GM19438 (cell line): ENCODE measurements at regions not wholly inside any gene's neighbourhood (a gene's known extent, or its start where the extent isn't known, plus 50 kb on each side); places are given as distances from the start of the nearest gene placed in this dataset.
"Not testable (repeated sequence)": the region's sequence is repeated elsewhere in the genome, so short reads cannot be mapped to it uniquely, and the experiment has no call there.

Source experiments
- ATAC-seq: cut with Tn5 transposase; IDR thresholded peaks from one replicate; pipeline ENCODE4 v1.9.1; 2021; ENCODE audit warnings: low read depth; ENCODE audit not compliant: unreplicated experiment

DNA sequence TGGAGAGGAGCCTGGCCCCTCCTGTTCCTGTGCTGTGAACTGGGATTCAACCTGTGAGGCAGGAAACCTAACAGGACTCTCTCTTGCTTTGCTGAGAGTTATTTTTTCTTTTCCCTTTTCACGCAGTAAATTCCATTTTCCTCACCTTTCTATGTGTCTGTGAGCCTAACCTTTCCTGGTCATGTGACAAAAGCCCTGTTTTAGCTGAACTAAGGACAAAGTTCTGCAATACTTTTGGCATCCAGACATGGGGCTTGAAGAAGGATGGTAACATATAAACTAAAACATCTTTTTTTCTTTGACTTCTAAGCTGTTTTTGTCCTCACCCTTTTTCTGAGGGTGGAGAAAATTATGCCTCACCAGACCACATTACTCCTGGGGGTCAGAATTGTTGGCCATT is 368.5 kb downstream of the HTR1B start:
- no peak for ATAC-seq

DNA sequence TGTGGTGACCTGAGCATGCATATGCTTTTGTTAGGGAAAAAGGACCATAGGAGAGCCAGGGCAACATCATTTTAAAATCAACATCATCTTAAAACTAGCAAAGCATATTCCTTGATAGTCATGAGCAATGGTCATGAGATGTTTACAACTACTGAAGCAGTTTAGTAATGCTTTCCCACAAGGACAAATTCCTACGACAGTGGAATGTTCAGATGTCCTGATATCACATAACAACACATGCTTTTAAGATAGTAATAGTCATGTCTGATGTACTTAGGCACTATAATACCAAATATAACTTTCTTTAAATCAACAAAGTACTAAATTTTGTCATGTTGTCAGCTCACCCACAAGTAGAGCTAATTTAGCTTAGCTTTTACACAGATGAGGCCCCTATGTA is 370.3 kb downstream of the HTR1B start:
- ATAC-seq = no peak

DNA sequence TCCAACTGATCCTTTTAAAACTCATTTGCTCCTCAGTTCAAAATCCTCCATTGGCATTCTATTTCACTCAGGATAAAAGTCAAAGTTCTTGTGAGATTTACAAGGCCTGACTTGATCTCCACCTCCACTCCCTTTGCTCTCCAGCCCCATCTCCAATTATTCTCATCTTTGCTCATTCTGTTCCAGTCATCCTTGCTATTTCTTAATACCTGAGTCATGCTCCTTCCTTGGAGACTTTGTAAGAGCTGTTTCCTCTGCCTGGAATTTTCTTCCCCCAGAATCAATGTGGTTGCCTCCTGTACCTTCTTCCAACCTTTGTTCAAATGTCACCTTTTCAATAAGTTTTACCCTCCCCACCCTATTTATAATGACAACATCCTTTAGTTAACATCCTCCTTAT is 373.5 kb downstream of the HTR1B start:
- ATAC-seq = no peak

DNA sequence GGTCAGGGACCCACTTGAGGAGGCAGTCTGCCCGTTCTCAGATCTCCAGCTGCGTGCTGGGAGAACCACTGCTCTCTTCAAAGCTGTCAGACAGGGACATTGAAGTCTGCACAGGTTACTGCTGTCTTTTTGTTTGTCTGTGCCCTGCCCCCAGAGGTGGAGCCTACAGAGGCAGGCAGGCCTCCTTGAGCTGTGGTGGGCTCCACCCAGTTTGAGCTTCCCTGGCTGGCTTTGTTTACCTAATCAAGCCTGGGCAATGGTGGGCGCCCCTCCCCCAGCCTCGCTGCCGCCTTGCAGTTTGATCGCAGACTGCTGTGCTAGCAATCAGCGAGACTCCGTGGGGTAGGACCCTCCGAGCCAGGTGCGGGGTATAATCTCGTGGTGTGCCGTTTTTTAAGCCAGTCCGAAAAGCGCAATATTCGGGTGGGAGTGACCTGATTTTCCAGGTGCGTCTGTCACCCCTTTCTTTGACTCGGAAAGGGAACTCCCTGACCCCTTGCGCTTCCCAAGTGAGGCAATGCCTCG is 375.4 kb downstream of the HTR1B start:
- ATAC-seq = not testable (repeated sequence)

DNA sequence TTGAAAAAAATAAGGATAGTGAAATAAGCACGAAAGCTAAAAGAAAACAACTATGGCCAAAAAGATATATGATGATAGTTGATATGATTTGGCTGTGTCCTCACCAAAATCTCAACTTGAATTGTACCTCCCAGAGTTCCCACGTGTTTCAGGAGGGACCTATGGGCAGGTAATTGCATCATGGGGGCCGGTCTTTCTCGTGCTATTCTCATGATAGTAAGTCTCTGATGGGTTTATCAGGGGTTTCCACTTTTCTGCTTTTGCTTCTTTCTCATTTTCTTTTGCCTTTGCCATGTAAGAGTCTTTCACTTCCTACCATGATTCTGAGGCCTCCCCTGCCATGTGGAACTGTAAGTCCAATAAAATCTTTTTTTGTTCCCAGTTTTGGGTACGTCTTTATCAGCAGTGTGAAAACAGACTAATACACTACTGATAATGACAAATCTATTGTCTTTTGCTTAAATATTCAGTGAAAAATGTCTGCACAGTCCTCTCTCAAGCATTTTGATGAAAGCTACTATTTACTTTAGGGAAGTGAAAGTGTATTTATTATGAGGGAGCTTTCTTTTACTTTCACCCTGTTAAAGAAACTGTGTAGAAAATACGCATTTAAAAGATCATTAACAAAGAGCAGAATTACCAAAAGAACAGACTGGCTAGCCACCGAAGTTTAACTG is 389.1 kb downstream of the HTR1B start:
- no peak for ATAC-seq

DNA sequence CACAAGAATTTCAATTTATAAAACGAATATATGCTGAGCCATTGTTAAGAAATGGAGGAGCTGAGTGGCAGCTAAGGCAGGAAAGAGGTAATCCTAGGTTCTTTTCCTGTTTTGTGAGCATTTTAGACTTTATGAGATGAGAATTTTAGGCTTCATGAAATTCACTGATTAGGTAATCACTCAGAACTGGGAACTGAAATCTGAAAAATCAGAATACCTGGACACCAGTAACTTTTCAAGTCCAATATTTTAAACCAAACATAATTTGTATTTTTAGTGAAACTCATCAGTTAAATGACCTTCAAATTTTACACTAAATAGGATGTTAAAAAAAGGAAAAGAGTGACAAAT is 389.9 kb downstream of the HTR1B start:
- ATAC-seq = no peak

DNA sequence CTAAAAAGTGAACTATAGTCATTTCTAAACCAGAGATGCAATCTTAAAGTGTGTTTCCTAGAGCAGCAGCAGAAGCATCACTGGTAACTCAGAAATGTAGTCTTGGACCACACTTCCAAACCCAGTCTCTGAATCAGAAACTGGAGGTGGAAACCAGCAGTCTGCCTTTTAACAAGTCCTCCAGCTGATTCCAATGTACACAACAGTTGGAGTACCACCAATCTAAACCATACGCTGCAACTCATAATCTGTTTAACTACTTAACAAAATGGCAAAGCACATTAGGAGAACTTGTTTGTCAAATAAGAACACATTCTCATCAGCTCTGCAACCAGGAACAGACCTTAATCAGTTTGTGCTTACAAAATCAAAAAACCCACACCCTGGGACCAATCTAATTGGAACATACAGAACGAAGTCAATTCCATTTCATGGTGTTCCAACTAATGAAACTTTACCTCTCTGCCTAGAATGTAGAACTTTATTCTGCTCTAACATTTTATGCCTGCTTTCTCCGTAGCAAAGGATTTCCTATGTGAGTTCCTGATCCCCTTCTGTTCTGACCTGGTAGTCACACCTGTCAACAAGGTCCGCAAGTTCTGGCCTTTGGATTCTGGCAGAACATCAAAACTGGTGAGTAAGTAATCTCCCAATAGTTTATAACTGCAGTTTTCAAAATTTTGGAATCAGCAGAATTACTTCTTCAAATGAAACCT is 390.4 kb downstream of the HTR1B start:
- no peak for ATAC-seq

DNA sequence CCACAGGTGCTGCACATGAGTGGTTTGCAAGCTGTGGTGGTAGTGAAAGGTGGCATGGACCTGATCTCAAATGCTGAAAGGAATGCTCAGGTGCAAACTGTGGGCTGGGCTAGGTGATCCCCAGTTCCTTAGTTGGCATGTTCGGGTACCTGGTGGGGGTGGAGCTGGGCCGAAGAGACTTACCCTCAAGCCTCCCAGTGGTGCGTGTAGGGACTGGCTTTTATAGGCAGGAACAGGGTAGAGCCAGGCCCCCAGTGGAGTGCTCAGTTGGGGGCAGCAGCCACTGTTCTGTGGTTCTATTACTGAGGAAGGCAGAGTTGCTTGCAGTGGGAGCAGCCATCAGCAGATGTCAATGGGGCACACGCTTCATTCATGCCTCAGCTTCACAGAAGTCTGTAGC is 399.8 kb downstream of the HTR1B start:
- no peak for ATAC-seq

DNA sequence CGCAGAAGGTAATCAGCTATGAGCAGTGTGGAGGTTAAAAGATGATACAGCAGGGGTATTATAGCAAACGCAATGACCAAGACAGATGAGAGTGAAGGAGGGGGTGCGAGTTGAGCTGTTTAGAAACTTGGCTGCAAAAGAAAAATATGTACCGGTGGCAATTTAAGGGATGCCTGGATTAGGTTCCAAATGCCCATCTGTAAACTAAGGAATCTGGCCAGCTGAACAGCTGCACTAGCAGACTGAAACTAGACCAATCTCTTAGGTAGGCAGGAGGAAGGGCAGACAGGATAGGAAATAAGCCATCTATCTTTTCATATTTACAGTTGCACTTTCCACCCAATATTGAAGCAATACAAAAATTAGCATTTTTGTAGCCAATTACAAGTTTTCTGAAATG is 407.6 kb downstream of the HTR1B start:
- no peak for ATAC-seq

DNA sequence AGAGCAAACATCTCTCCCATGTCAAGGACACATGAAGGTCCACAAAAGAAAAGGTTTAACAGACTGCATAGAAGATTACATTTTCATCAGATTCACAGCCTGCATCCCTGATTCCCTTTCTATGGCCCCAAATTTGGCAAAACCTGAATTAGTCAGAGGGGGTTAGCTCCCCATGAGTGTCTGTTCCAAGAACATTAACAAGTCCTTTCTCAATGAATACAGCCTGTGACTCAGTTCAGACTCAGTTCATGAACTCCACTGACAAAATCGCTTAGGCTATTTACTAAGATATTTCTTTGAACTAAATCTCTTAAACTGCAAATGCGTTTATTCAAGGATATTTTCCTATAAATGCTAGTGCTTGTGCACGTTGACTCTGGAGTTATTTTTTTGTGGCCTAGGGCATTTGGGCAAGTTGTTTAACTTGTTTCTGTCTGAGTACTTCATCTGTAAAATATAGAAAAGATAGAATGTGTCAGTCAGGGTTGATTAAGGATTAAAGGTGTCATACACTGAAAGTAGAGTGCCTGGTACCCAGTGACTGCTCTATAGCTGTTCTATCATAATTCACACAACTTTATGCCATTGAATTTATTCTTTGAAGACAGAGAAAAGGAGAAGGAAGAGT is 422.6 kb downstream of the HTR1B start:
- no peak for ATAC-seq

DNA sequence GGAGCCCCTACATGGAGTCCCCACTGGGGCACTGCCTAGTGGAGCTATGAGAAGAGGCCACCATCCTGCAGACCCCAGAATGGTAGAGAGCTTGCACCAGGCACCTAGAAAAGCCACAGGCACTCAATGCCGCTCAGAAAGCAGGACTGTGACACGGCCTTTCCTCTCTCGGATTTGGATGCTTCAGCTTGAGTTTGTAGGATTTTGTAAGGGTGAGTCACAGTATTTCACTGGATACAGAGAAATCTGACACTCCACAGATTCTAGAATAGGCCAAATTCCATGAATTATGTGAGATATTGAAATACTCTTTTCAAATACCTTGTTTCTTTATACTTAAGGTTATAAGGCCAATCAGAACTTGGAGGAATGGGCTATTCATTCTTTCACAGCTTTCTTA is 424.5 kb downstream of the HTR1B start:
- ATAC-seq = no peak

DNA sequence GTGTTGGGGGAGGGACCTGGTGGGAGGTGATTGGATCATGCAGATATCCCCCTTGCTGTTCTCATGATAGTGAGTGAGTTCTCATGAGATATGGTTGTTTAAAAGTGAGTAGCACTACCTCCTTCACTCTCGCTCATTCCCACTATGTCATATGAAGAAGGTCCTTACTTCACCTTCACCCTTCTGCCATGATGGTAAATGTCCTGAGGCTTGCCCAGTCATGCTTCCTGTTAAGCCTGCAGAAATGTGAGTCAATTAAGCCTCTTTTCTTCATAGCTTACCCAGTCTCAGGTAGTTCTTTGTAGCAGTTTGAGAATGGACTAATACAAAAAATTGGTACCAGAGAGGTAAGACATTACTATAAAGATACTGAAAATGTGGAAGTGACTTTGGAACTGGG is 425.9 kb downstream of the HTR1B start:
- ATAC-seq = no peak

DNA sequence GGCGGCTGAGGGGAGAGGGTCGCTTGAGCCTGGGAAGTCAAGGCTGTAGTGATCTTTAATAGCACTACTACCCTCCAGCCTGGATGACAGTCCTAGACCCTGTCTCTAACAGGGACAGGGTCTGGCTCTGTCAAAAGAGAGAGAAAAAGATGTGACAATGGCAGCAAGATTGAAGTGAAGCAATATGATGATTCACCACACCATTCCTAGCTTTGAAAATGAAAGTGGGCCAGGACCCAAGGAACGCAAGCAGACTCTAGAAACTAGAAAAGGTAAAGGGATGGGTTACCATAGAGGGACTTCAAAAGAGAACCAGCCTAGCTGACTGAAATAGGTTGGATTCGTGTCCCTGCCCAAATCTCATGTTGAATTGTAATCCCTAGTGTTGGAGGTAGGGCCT is 426.9 kb downstream of the HTR1B start:
- no peak for ATAC-seq

DNA sequence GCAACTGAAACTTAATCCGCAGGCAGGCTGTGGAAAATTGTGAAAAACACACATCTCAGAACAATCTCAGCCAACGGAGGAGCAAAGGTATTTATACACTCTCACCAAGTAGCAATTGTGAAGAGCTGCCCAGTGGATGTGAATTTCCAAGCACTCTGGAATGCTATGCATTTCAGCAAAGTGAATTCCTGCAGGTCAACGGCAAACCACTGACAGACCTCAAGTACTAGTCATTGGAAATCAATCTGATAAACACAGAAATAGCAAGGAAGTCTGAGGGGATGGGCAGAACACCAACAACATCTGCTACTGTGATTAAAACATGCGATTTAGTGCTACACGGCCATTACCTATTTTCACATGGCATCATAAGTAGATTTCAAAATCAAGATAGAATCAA is 429.1 kb downstream of the HTR1B start:
- ATAC-seq = no peak

DNA sequence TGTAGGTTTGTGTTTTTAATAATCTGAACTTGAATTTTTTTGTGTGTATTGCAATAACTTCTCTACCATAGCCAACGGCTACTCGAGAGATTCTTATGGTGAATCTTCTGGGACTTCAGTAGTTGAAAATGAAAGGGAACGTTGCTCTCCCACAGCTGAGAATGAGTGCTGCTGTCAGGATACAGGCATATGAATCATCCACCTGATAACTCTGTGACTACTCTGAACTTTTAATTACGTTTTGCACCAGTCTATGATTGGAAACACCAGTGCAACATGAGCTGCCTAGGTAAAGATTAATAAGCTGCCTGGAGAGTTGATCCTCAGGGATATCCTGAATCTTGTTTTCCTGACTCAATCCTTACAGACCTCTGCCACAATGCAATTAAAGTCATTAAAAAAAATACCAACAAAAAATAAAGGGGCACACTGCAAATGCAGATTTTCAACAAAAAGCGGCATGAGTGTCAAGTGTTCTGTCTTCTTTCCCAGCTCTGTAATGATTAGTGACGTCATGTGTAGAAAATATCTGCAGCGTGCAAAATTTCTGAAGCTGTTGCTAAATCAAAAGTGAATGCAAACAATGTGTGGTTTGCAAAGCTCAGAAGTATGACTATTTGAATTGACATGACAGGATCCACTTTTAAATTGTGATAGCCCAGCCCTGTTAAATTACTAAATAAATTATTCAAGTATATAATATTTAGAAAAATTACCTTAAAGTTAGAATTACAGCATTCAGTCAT is 432.2 kb downstream of the HTR1B start:
- ATAC-seq = no peak

DNA sequence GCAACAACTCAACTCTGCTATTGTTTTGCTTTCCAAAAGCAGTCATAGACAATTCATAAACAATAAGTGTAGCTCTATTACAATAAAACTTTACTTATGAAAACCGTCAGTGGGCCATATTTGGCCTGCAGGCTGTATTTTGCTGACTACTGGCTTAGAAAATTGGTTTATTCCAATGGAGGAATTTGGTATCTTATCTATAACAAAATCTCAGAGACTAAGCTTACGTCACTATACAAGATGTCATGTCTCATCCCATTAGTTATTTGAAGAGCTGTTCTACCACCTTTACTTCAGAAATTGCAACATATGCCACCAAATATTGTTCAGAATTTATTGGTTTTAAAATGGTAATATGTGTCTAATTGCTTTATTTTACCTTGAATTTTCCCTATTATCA is 436.9 kb downstream of the HTR1B start:
- no peak for ATAC-seq

DNA sequence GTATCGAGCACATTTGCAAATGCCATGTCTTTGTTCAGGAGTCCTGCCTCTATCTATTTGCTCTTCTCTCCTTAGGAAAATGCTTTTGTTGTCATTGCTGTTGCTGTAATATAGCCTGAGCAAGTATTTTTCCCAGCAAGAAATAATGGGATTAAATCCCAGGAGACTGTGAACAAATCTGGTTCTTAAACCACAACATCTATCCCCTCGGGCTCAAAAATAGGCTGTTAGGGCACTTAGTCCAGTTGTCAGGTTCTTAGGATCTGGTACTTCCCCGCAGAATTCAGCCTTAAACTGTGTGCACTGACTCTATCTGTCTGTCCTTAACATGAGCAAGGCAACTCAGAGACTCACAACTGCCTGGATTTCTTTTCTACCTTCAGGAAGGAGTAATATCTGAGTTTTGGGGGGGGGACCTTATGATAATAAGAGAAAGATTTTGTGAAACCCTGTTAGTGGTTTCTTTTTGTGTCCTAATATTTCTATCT is 437.5 kb downstream of the HTR1B start:
- ATAC-seq = no peak

DNA sequence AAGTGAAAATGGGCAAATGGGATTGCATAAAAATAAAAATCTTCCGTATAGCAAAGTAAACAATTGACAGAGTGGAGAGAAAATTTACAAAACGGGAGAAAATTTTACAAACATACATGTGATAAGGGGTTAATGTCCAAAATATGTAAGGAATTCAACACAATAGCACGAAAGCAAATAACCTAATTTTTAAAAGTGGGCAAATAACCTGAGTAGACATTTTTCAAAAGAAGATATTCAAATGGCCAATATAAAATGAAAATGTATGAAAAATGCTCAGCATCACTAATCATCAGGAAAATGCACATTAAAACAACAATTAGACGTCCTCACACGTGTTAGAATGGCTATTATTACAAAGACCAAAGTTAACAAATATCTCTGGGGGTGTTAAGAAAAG is 441.5 kb downstream of the HTR1B start:
- no peak for ATAC-seq

DNA sequence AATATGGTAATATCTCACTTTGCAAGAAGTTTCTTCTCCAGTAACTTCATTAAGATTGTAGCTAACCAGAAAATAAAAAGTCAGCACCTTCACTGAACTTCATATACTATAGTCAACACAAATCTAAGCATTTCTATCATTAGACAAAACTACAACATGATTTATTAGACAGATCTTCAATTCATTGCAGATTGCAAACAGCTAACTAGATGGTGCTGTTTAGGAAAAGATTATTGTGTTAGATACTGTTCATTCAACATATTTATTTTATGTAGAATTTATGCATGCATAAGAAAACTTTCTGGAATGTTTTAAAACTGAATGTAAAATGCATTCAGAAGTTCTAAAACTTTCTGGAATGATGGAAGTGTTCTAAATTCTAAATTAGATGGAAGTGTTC is 442.1 kb downstream of the HTR1B start:
- ATAC-seq = no peak

DNA sequence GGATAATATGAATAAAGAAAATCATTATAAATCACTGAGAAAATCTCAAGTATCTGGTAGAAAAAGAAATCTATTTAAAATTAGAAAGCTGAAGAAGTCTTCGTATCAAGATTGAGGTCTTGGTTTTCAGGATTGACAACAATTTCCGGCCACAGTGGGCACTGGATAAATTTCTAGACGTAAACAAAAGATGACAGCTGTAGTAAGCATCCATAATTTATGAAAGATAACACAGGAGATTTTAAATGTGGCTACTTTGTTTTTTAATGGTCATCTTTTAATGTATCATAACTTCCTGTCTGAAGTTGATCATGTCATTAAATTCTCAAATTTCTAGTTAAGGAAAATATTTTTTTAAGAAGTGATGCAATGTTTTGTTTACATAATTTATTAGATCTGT is 444.2 kb downstream of the HTR1B start:
- no peak for ATAC-seq

DNA sequence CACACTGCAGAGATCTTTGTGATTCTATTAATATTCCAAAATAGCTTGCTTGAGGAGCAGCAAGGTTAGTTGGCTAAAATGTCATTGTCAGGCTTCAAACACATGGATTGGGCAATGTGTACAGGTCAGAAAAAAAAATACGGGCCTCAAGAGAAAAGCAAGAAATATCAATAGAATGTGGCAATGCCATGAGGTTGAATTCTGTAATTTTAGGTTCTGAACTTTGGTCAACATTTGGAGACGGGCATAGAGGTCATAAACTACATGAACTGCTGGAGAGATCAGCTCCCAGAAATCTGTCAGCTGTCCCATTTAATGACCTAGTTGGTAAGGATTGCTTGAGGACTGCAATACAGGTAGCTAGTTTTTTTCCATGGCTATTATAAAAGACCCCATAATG is 445.8 kb downstream of the HTR1B start:
- no peak for ATAC-seq
